ENCODE measurements at regions not wholly inside any gene's neighbourhood (a gene's known extent, or its start where the extent isn't known, plus 50 kb on each side); places are given as distances from the start of the nearest gene placed in this dataset.

DNA sequence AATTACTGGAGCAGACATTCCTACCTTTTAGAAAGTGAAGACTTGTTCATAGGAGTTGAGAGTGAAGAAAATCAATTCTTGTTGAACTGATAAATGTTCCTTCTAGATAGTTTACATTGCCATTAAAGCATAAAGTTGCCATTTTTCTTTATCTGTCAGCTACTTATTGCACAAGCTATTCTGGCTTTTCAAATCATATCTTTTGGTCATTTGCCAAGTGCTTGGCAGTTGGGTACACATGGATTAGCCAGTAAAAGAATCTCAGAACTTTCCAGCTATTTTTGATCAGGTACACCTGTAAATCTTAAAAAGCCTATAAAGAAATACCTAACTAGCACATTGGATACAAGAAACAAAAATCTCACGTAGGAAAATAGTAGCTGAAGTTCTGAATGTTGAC lies 56.4 kb upstream of the PNPLA4 start:
- Mint-ChIP-seq H3K9me3 (no peaks in the 10 kb centered on the region), H3K4me3 (no peak overlapping the region), H3K27me3 (ENCODE audit: low read depth) (no peaks in the 10 kb centered on the region), H3K4me1 (peaks cover 42% of the 10 kb centered on the region), H3K27ac (peak overlapping the region in 1 of 3 experiments; percentile 61), H3K36me3 (ENCODE audit: low read depth) (no peaks in the 10 kb centered on the region)
- TF ChIP-seq, protein P1, sequence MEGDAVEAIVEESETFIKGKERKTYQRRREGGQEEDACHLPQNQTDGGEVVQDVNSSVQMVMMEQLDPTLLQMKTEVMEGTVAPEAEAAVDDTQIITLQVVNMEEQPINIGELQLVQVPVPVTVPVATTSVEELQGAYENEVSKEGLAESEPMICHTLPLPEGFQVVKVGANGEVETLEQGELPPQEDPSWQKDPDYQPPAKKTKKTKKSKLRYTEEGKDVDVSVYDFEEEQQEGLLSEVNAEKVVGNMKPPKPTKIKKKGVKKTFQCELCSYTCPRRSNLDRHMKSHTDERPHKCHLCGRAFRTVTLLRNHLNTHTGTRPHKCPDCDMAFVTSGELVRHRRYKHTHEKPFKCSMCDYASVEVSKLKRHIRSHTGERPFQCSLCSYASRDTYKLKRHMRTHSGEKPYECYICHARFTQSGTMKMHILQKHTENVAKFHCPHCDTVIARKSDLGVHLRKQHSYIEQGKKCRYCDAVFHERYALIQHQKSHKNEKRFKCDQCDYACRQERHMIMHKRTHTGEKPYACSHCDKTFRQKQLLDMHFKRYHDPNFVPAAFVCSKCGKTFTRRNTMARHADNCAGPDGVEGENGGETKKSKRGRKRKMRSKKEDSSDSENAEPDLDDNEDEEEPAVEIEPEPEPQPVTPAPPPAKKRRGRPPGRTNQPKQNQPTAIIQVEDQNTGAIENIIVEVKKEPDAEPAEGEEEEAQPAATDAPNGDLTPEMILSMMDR (IDR thresholded peaks at IDR 0.05; ENCODE audit: unreplicated experiment in 3 of 3), result no peak
